Hypothalamus (tissue), 51 donors: ENCODE measurements at regions not wholly inside any gene's neighbourhood (a gene's known extent, or its start where the extent isn't known, plus 50 kb on each side); places are given as distances from the start of the nearest gene placed in this dataset.

Experiments used
- DNase-seq, 51 donors: peaks; one replicate each; lab custom pipeline; 2025; lab: John Stamatoyannopoulos, UW

- DNase-seq: no peak
Measured at GRCh38 chr1:14094611-14095400, 394.8 kb downstream of the PRDM2 start.

GRCh38 chr1:14098294-14098913 is 398.4 kb downstream of the PRDM2 start:
- no peak for DNase-seq

DNA sequence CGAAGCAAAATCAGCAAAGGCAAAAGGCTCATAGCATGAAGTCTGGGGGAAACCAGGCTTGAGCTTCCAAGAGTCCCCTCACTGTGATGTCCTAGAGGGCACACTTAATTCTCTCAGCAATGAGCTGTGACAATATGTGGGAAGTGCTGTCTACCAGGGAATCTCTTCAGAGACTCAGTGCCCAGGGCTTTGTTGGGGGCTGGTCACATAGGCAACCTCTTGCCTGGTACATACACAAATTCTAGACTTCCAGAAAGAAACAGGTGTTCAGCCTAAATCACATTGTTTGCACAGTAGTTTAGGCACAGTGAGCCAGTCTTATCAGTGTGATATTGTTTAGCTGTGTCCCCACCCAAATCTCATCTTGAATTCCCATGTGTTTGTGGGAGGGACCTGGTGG is 400.5 kb downstream of the PRDM2 start:
- DNase-seq: no peak

DNA sequence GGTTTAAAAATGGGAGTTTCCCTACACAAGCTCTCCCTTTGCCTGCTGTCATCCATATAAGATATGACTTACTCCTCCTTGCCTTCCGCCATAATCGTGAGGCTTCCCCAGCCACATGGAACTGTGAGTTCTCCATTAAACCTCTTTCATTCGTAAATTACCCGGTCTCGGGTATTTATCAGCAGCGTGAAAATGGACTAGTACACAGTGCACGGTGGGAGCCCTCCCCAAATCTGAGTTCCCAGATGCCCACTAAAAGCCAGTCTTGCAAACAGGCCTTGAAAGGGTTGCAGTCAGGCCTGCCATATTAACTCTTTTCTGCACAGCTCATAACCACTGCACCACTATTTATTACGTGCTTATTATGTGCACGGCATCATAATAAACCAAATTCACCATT is 400.9 kb downstream of the PRDM2 start:
- no peak for DNase-seq

DNA sequence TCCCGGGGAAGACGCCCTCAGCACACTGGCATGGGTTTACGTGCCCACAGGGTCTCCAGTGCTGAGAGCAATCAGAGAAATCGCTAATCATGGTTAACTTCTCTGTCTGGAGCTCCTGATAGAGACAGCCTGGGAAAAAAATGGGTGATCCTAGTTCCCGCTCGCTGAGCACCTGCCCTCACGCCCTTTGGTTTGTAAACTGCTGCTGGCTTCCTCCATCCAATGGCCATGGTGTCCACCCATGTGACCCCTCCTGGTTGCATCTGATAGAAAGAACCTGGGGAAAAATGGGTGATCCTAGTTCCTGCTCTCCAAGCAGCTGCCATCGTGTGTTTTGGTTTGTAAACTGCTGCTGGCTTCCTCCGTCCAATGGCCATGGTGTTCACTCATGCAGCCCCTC is 402.2 kb downstream of the PRDM2 start:
- no peak for DNase-seq

GRCh38 chr1:14103878-14104430 is 404.0 kb downstream of the PRDM2 start:
- DNase-seq: no peak

DNA sequence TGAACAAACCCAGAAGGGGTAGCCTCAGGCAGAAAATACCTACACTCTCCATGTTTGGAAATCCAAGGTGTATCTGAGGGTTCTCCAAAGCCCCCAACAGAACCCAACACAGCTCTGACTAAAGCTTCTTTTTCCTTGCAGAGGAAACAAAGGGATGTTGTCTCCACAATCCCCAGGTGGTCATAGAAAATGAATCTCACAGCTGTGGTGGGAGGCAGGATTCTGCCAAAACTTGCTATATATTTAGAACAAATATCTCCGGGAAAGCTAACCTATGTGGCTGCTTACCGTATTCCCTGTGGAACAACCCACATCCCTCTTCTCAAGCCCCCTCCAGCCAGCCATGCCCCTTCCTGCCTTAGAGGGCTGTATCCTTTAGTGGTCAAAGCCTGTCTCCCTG is 406.1 kb downstream of the PRDM2 start:
- DNase-seq: no peak

GRCh38 chr1:14106679-14107313 is 406.8 kb downstream of the PRDM2 start:
- no peak for DNase-seq

DNA sequence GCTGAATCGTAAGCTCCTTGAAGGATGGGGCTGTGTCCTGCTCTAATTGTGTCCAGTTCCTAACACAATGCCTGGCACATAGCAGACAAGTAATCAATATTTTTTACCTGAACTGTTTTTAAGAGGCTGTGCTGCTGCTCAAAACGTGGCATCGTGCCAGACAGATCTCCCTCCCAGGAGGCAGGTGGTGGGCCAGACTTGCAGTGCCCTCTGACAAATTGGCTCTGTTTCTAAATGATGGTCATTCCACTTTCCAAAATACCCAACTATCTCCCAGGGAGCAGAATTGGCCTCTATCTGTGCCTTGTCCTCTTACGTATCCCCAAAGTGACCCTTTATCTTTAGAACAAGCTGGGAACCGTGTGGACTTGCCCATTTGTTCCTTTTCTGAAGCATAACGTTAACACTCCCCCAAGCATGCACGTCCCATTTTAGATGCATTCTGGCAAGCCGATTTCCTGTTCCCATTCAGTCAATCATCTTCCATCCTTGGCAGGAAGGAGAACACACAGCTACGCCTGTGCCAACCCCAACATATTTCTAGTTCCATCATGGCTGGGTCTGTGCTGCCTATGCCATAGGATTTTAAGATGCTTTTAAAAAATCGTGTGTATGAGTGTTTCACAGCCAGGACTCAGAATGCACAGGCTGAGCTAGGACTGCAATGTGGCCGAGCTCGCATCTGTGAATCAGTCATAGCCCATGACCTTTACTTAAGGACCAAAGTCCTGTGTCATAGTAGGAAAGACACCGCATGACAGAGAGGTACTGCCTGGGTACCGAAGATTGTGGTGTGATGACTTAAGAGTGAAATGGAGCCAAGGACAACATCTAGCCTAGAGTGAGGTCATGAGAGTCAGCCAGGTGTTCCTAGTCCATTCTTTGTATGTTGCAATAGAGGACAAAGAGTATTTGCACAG is 408.6 kb downstream of the PRDM2 start:
- DNase-seq: no peak

DNA sequence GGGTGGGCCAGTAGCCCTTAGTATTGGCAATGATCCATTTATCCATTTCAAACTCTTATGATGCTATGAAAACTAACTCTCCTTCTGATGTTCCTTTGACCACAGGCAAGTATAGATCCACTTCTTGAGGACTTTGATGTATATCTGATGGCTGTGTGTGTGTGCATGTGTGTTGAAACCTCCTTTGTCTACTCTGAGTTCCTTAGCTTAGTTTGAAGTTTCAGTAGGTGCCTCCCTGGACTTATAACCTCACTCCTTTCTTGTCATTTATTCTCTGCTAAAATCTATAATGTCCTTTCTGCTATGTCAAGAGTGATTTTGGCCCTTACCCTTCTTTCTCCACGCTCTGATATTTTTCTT is 409.3 kb downstream of the PRDM2 start:
- no peak for DNase-seq

DNA sequence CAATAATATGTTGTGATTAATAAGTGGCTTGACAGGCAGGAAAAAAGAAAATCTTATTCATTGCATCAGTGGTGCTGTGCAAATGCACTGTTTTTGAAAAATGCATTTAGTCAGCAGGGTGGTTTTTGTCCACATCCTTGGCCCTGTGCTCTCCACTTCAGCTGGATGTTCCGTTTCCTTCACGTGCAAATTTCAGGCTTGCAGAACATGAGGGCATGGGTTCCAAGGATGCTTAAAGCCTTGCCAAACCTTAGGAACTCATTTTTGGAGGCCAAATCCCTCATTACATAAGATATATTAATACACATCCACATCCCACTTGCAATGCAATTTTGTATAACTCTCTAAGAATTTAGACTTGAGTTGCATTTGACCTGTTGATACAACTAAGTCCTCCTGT is 410.1 kb downstream of the PRDM2 start:
- no peak for DNase-seq

GRCh38 chr1:14111121-14111520 is 411.1 kb downstream of the PRDM2 start:
- DNase-seq: no peak

DNA sequence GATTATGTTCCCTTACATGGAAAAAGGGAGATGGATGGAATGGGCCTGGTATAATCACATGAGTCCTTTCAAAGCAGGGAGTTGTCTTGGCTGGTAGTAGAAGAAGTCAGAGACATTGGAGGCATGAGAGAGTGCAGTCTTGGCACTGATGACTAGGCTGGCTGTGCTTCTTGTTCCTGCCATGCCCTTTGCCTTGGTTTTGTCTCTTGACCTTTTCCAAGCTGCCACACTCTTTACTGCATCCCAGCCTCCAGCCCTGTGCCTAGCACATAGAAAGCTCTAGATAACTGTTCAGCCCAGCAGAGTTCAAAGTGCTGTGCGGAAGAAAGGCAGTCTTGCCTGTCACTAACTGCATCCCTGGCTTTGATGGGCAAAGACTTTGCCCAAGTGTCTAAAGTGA is 412.6 kb downstream of the PRDM2 start:
- no peak for DNase-seq

GRCh38 chr1:14113271-14113670 is 413.3 kb downstream of the PRDM2 start:
- no peak for DNase-seq

- DNase-seq: peak in 48 of 51 donors; percentile 4 to 87 (median 40)
Measured at GRCh38 chr1:14113841-14114567, 414.0 kb downstream of the PRDM2 start.

GRCh38 chr1:14115976-14116375 is 416.0 kb downstream of the PRDM2 start:
- no peak for DNase-seq

- DNase-seq: no peak
Measured at GRCh38 chr1:14117700-14118099, 417.7 kb downstream of the PRDM2 start.

DNA sequence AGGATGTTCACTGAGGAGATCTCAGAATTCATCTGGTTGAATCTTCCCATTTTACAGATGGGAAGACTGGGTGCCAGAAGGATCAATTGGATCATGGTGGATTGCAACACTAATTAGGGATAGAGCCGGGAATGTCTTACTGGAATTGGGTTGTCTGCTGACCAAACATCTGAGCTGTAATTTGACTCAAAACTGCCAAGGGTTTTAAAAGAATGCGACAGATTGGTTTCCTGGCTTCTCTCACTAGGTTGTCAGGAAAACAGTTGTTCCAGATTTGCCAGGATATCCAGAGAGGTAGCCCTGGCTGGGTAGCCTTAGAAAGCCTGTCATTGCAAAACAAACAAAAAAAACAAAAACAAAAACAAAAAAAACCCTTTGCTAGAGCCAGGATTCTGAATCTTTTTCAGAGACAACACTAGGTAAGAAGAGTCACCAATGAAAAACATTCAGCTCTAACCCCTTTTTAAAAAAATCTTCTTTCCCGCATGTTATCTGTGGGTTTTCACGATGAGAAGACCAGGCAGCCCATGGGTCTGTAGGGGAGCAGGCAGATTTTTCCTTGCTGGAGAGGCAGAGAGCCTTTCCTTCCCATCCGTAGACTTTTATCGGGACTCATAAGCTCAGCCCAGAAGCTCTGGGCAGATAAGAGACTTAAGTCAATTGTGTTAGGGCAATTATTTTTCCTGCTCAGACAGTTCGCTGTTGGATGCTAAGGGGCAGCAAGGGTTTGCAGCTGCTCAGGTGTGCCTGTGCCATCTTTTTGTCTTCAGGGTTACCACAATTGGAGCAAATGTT is 418.9 kb downstream of the PRDM2 start:
- DNase-seq: no peak

- no peak for DNase-seq
Measured at GRCh38 chr1:14120895-14121294, 420.9 kb downstream of the PRDM2 start.
